GM21723 (cell line): ENCODE measurements at regions not wholly inside any gene's neighbourhood (a gene's known extent, or its start where the extent isn't known, plus 50 kb on each side); places are given as distances from the start of the nearest gene placed in this dataset.
"Not testable (repeated sequence)": the region's sequence is repeated elsewhere in the genome, so short reads cannot be mapped to it uniquely, and the experiment has no call there.

Source experiments
- ATAC-seq: cut with Tn5 transposase; IDR thresholded peaks from one replicate; pipeline ENCODE4 v1.9.1; 2021; ENCODE audit warnings: mild to moderate bottlenecking, moderate library complexity; ENCODE audit not compliant: unreplicated experiment

DNA sequence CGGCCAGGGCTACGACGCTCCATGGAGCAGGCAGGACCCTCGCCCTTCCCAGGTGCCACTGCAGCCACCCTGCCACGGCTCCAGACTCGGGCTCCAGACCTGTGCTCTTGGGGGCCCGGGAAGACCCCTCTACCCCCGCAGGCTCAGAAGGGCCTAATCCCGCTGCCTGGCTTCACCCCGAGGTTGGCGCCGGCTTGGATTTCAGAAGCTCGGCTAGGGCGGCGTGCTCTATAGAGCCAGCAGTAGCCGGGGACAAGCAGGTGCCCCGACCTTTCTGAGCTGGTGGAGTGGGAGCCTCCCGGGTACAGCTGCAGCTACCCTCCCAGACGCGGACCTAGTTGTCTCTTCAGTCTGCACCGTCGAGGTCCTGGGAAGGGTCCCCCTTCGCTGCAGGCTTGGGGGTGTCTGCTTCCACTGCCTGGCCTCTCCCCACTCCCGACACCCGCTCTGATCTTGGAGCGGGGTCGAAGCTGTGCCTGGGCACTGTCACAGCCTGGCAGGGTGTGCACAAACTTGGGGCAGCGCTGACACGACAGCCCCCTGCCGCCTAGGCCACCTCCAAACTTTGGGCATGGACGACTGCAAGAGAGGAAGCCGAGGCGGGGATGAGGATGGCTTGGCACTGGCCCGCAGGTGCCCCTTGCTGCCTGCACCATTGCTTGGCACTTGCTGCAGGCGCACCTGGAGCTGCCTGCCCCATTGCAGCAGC lies 1366.1 kb upstream of the CDH9 start:
- ATAC-seq, result no peak

DNA sequence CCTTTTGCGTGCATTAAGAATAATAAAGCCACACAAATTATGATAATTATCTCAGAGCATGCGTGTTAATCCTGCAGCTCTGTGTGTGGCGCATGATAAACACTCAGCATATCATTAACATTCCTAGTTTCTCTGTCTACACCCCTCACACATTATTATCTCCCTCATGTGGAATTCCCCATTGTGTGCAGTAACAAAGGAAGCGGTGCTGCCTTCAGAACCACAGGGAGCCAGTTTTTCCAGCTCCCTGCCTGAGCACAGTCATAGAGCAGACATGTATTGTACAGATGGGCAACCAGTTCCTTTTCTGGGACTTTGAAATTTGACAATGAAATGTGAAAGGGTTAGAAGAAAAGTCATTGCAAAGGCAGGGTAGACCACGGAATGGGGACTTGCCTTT lies 1365.5 kb upstream of the CDH9 start:
- no peak for ATAC-seq

DNA sequence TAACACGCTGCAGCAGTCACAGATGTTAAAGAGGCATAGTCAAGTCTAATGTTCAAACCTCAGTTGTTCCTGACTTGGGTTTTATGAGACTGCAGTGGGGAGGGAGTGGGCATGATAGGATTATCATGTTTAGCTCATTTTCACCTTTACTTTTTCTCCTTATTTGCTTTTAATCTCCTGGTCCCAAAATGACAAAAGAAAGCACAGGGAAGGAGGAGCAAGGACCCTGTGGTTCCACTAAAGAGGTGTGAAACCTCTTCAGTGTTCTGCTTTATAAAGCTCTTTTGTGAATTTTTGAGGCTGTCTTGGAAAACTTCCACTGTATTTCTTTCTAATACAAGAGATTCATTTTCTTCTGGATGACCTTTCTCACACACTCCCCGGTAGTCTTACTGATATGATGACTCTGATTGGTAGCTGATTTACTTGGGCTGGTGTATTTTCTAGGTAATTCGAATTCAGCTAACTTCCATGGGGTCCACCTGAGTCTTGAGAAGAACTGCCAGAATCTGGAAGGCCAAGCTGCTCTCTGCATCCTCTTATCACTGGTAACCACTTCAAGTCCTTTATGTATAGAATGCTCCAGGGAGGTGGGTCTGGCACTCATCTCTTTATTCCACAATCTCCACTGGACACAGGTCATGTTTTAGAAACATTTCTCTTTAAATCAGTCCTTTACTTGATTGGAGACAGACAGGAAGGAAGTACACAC lies 1364.4 kb upstream of the CDH9 start:
- ATAC-seq, result no peak

DNA sequence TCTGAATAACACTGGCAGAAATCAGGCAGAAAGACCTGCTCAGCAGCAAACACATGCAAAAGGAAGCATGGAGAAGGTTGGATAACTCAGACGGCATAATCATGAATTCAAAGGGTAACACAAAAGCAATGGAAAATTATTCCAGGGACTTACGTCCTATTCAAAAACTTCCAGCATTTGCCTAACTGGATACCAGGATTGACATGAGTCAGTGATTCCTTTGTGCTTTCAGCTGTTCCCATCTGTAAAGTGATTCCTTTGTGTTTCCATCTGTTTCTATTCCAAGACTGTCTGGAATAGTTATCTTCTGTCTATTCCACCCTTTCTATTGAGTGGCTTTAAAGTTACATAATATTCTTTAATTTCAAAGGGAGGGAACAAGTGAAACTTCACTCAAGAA lies 1361.7 kb upstream of the CDH9 start:
- ATAC-seq, result no peak

DNA sequence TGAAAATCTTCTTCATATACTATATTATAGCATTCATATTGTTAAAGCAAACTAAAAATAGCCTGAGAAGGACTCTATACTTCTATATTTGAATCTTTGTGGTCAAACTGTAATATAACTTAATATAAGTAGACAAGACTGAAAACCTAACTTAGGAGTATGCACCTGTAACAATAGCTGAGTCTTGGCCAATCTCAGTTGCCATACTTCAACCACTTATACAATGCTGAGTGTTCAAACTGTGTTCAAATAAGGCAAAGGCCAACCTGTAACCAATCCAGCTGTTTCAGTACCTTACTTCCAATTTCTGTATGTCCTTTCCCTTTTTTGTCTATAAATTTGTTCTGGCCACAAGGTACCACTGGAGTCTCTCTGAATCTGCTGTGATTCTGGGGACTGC lies 1360.8 kb upstream of the CDH9 start:
- no peak for ATAC-seq

DNA sequence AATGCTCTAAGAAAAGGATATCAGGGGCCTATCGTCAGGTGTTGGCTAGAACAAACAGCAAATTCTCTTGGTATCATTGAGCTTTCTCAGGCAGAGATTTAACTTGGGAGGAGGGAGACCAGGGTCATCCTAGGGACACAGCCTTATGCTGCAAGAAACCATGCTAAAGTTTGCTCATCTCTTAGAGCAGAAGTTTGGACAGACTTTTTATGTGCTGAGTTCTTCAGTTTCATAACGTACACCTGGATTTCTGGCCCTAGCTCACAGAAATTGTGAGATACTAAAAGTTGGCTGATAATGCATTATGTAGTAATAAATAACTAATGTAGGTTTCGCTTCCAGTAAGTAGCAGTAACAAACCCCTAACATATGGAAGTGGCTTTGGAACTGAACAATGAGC lies 1359.8 kb upstream of the CDH9 start:
- ATAC-seq, result no peak

DNA sequence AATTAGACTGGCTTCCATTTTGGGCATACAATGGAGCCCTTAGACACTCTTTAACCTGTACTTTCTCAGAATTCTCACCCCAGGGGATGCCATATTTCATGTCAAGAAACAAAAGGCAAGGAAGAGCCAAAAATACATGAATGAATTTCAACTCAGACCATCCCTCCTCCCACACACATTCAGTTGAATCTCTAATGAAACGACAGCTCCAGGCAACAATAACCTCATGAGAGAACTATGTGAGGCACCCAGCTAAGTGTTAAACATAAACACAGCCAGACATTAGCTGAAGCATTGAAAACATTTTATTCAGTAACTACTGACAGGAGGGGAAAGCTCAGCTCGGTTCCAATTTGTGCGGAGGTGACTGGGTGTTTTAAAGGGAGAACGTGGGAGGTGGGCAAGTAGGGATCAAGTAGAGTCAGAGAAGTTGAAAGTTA lies 1359.1 kb upstream of the CDH9 start:
- ATAC-seq, result no peak

DNA sequence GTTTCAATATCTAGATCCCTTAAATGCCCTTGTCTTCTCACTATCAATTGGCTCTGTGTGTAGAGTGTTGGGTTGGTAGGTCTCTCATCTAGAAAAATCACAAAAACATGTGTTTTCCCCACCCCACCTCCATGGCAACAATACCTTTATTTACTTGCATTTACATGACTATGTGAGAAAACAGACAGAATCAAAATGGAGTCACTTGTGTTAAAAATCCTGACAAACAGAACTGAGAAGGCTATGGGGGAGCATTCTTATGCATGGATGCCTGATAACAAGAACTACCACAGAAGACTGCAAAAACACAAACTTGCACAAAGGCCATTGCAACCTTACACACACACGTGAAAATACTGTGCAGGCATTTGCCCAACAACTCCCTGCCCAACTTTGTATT lies 1352.9 kb upstream of the CDH9 start:
- ATAC-seq, result no peak

DNA sequence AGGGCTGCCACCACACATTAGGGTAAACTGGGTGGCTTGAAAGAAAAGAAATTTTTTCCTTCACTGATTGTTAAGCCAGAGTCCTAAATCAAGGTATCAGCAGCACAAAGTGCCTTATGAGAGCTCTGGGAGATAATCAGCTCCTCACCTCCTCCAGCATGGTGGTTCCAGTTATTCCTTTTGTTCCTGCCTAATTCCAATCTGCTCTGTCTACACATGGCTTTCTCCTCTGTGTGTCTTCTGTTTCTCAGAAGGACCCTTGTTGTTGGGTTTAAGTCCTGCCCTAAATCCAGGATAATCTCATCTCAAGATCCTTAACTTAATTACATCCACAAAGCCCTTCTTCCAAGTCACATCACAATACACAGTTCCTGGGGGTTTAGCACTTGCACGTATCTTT lies 1352.0 kb upstream of the CDH9 start:
- ATAC-seq, result no peak

DNA sequence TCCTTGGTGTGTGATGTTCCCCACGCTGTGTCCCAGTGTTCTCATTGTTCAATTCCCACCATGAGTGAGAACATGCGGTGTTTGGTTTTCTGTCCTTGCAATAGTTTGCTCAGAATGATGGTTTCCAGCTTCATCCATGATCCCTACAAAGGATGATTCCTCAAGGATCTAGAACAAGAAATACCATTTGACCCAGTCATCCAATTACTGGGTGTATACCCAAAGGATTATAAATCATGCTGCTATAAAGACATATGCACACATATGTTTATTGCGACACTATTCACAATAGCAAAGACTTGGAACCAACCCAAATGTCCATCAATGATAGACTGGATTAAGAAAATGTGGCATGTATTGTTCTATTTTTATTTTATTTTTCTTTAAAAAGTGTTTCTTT lies 1351.3 kb upstream of the CDH9 start:
- not testable (repeated sequence) for ATAC-seq

DNA sequence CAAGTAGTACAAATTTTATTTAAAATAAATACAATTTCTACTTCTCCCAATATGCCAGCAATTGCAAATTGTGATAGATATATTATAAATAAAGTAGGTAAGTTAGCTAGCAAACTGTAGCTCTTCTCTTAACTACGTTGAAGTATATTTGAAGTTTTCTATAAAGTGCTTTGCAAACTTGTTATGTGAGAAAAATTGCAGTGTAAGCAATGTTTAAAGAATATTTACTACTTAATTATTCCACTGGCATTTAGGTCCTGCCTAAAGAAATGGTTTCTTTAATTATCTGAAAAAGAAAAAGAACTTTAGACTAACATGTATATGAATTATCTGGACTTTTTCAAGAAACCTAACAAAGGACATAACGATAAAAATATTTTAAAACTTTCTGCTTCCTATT lies 1350.0 kb upstream of the CDH9 start:
- no peak for ATAC-seq

DNA sequence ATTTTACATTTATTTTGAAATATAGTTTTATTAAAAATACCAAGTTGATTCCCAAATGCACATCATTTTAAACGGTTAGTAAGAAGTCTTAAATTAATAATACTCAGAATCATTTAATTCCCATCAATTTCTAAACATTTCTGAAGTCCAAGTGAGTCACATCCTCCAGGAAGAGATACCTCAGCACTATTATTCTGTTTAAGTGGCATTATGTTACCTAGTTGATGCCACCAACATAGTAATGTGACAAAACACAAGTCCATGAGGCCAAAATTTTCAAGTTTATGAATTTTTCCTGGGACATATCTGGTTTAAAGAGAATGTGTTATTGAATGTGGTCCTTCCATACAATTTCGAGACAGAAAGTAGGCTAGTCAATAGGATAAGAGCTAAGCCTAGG lies 1348.3 kb upstream of the CDH9 start:
- ATAC-seq, result no peak

DNA sequence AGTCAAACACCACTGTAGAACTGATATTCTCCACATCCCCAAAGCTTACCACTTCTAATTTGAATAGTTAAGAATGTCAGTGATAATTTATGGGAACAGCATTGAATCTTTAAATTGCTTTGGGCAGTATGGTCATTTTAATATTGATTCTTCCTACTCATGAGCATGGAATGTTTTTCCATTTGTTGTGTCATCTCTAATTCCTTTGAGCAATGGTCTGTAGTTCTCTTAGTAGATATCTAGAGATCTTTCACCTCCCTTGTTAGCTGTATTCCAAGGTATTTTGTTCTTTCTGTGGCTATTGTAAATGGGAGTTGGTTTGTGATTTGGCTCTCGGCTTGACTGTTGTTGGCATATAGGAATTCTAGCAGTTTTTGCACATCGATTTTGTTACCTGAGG lies 1341.8 kb upstream of the CDH9 start:
- ATAC-seq, result no peak

DNA sequence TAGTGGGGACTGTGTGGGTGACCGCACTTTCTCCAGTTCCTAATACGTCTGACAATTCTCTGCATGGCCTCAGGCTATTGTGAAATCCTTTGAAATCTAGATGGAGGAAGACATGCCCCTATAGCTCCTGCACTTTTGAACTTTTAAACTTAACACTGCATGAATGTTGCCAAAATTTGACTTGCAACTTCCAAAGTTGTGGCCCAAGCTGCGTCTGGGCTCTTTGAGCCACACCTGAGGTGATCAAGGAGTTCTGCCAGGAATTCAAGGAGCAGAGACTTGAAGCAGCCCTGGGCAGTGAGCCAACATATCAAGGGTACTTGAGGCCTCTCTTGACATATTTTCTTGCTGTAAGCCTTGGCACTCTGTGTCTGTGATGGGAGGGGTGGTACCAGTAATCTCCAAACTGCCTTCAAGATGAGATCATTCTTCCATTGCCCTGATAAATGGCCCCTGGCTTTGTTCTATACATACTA lies 1336.1 kb upstream of the CDH9 start:
- no peak for ATAC-seq

DNA sequence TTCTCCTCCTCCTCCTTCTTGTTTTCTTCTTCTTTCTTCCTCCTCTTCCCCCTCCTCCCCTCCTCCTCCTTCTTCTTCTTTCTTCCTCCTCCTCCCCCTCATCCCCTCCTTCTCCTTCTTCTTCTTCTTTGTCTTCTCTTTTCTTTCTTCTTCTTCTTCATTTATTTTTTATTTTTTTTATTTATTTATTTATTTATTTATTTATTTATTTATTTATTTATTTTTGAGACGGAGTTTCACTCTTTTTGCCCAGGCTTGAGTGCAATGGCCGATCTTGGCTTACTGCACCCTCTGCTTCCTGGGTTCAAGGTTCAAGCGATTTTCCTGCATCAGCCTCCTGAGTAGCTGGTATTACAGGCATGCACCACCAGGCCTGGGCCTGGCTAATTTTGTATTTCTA lies 1332.5 kb upstream of the CDH9 start:
- no peak for ATAC-seq

DNA sequence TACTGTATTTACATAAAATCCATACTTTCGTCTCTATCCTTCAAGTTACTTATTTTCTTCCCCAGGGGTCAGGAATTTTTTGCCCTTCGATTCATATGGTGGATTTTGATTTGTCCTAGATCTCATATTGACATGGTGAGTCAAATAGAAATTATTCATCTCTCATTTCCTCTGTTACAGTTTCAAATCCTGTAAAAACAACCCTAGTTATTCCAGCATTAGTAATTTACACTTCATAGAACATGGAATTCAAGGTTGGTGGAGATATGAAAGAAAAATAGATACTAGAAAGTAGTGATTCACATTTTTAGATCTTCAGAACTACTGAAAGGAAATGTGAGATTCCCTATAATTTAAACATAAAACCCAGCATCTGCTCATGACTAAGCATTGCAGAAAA lies 1331.0 kb upstream of the CDH9 start:
- no peak for ATAC-seq

DNA sequence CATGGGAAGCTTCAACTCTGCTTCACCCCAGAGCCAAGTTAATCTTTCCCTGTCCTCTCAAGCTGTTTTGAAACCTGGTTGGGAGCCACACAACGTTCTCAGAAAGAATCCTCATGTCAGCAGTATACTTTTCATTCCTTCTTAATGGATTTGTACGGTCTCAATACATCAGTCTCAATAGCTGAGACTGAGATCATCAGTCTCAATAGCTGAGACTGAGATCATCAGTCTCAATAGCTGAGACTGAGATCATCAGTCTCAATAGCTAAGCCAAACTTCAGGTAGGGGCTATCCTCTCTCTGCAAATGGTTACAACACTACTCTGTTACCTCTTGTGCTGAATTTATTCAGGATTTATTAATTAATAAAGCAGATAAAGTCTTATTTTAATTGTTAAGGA lies 1317.4 kb upstream of the CDH9 start:
- no peak for ATAC-seq

DNA sequence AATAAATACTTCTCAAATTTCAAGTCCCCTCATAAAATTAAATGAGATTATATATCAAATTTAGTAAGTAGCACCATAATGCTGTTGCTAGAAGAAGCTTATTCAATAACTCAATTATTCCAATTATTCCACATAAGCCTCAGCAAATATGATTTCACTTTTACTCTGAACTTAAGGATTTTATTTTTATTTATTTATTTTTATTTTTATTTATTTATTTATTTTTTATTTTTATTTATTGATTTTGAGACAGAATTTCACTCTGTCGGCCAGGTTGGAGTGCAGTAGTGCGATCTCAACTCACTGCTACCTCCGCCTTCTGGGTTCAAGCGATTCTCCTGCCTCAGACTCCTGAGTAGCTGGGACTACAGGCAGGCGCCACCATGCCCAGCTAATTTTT lies 1308.3 kb upstream of the CDH9 start:
- ATAC-seq, result no peak

DNA sequence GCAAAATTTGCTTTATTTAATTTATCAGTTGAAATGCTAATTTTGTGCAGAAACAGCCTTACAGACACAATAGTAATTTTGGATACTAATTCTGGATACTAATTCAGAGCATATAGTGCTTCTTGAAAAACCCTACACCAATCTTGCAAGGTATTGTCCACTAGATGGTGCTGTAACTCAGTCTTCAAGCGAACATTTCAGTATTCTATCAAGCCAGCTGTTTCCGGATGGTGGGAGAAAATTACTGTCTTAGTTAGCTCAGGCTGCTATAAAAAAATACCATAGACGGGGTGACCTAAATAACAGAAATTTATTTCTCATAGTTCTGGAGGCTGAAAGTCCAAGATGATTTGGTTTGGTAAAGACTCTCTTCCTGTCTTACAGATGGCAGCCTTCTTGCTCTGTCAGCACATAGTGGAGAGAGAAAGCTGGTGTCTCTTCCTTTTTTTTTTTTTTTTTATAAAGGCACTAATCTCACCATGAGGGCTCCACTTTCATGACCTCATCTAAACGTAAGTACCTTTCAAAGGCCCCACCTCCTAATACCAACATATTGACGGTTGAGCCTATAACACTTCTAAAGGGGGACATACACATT lies 1306.5 kb upstream of the CDH9 start:
- ATAC-seq, result no peak

DNA sequence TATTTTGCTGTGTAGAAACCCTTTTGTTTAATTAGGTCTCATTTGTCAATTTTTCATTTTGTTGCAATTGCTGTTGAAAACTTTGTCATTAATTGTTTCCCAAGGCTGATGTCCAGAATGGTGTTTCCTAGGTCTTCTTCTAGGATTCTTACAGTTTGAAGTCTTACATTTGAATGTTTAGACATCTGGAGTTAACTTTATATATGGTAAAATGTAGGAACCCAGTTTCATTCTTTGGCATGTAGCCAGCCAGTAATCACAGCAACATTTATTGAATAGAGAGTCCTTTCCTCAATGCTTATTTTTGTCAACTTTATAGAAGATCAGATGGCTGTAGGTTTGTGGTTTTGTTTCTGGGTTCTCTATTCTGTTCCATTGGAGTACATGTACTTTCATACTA lies 1290.8 kb upstream of the CDH9 start:
- no peak for ATAC-seq

DNA sequence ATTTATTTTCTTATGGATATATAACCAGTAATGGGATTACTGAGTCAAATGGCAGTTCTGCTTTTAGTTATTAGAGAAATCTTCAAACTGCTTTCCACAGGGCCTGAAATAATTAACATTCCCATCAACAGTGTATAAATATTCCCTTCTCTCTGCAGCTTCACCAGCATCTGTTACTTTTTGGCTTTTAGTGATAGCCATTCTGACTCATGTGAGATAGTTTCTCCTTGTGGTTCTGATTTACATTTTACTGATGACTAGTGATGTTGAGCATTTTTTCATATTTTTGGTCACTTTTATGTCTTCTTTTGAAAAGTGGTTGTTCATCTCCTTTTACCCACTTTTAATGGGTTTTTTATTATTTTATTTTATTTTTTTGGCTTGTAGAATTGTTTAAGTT lies 1290.3 kb upstream of the CDH9 start:
- no peak for ATAC-seq

DNA sequence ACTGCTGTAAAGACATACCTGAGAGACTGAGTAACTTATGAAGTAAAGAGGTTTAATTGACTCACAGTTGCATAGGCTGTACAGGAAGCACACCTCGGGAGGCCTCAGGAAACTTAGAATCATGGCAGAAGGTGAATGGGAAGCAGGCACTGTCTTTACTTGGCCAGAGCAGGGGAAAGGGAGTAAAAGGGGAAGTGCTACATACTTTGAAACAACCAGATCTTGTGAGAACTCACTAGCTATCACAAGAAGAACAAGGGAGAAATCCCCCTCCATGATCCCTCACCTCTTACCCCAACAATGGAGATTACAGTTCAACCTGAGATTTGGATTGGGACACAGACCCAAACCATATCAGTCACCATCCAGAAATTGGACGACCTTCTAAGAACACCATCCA lies 1285.8 kb upstream of the CDH9 start:
- no peak for ATAC-seq
